GM19463 (cell line): ENCODE measurements at regions not wholly inside any gene's neighbourhood (a gene's known extent, or its start where the extent isn't known, plus 50 kb on each side); places are given as distances from the start of the nearest gene placed in this dataset.
"Not testable (repeated sequence)": the region's sequence is repeated elsewhere in the genome, so short reads cannot be mapped to it uniquely, and the experiment has no call there.

ENCODE experiments used
- ATAC-seq: cut with Tn5 transposase; IDR thresholded peaks from one replicate; pipeline ENCODE4 v1.9.1; 2021; ENCODE audit warnings: mild to moderate bottlenecking, moderate library complexity; ENCODE audit not compliant: unreplicated experiment

DNA sequence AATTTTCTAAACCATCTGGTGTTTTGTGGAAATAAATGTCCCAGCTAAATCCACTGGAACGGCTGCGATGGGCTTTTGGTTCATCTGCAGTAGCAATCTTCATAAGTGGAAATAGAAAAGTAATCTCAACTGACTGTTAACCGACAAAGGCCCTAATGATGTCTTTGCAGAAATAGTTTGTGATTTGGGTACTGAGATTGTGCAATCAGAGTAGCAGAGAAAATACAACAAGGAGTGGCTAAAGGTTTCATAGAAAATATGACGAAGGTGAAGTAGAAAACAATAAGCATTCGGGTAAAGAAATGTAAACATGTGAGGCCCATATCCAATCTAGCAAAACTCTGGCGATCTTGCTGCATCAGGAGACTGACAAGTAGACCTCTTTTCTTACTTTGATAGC, 262.6 kb upstream of the MCTP2 start:
- ATAC-seq, result no peak

DNA sequence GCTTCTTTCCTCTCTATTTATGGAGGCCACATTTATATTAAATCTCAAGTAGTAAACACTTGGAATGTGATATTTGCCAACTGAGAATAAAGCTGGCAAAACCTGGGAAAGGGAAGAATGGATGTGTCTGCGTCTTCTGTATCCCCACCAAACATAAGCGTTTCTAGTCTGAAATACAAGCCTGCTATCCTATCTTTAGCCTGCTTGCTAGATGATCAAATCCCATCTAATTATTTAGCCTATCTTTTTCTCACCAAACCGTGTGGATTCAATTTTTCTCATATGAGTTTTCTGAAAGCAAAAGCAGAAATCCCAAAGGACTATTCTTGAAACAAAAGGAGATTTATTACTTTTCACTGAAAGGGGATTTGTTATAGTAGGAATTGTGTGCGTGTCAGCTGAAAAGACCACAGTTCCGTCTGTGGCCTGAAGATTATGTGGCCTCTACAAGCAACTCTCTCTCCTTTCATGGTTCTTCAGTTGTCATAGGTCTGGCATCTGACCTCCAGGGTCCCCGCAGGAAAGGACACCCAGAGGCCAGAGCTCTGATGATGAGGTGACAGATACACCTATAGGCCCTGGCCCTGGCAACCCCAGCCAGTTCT, 266.0 kb upstream of the MCTP2 start:
- no peak for ATAC-seq

DNA sequence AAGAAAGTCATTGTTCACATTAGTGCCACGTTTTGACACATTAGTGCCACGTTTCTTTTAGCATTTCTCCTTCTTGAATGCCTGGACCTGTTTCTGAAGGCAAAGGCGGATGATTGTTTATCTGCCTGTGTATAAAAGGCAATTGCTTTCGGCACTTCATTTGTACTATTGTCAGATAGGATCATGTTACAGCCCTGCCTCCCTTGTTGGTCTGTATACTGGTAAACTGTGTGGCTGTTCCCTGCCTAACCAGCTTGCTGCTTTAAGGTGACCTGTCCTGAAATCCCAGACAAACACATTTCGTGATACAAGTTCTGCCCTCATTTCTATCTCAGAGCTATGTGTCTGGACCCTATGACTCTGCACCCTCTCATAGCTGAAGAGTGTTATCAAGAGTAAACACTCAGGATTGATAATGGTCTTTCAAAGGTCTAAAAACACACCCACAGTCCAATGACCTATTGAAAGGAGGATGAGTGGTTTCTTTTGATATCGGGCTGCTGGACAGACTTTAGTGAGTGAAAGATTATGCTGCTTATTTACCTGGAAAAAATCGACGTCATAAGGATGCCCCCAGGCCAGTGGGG, 276.3 kb upstream of the MCTP2 start:
- no peak for ATAC-seq

DNA sequence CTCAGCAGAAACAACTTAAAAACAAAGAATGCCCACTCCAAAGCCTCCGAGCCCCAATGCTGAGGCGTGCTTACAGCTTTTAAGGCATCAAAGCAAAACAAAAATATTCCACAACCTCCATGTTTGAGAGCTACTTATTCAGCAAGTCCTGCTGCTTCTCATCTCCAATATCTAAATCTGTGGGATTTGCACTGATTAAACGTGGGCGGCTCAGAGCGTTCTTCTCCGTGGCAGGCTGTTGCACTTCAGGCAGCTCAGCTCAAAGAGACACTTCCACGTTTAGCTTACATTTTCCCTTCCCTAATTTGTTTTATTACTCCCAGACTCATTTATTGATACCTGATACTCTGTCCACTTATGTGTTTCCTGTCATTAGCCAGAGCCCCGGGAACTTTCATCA, 282.6 kb upstream of the MCTP2 start:
- no peak for ATAC-seq

DNA sequence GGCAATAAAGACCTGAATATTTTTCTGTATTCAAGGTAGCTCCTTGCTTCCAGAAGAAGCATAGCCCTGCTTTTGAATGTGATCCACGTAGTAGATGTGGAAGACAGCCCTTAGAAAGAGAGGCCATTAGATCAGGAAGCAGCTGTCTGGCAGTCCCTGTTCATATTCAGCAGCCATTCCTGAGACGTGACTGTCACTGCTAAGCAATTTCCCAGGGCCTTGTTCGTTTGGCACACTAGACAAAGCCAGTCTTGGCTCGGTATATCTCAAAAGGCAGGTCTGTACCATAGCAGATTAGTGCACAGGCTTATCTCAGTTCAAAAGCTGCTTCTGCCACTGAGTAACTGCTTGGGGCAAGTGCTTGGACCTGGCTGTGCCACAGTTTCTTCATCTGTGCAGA, 287.8 kb upstream of the MCTP2 start:
- ATAC-seq, result no peak

DNA sequence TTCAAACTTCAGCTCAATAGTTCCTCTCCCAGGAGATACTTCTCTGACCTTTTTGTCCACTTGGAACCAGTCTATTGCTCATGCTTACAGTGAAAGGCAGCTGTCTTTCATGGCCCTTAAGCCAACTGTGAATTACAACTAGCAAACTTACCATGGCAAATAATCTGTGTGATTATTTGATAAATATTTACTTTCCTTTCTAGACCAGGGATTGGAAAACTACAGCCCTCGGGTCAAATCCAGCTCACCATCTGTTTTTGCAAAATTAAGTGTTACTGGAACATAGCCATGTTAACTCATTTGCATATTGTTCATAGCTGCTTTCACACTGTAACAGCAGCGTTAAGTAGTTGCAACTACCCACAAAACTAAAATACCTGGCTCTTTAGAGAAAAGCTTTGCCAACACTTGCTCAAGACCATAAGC, 289.1 kb upstream of the MCTP2 start:
- no peak for ATAC-seq

DNA sequence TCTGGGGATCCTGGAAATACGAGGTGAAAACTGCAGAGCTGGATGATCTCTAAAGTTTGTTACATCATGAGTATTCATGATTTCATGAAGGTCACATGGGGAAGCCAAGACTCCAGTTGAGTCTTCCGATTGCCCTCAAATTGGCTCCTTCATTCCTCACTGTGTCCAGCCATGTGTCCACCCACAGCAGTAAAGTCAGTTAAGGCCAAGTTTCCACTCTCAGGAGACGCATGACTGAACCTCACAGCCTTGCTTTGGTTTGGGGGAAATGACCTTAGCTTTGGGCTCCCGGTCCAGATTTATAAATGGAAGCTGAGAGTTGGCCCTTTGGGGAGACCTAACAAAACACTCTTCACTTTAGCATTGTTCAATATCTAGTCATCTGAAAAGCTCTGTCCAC, 289.7 kb upstream of the MCTP2 start:
- no peak for ATAC-seq

DNA sequence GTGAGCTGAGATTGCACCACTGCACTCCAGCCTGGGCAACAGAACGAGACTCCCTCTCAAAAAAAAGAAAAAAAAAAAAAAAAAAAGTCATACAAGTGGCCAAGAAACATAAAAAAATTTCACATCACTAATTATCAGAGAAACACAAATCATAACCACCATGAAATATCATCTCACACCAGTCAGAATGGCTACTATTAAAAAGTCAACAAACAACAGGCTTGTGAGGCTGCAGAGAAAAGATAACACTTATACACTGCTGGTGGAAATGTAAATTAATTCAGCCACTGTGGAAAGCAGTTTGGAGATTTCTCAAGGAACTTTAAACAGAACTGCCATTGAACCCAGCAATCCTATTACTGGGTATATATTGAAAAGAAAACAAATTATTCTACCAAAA, 291.1 kb upstream of the MCTP2 start:
- no peak for ATAC-seq

DNA sequence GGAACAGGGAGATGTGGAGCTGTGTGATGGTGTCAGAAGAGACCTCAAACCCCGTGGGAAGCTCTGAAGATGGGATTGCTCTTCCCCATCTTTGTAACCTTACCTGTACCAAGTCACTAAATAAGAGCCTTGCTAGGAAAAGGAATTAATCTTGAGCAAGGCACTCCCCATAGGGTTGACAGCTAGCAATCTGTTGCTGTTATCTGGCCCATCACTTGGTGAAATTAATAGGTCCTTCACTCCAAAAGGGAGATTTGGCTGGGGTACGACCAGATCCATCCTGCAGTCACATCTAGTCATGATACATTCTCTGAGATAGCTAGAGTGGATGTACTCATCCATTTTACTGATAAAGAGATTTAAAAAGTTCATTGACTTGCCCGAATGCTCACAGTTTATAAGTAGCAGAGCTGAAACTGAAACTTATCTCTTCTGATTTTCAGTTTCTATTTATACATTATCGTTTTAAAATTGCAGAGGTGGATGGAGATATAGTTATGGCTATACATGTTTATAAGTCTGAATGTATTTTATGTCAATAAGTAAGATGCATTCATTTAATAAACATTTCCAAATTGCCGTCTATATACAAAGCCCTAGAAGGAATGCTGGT, 299.1 kb upstream of the MCTP2 start:
- ATAC-seq, result peak; percentile 60

DNA sequence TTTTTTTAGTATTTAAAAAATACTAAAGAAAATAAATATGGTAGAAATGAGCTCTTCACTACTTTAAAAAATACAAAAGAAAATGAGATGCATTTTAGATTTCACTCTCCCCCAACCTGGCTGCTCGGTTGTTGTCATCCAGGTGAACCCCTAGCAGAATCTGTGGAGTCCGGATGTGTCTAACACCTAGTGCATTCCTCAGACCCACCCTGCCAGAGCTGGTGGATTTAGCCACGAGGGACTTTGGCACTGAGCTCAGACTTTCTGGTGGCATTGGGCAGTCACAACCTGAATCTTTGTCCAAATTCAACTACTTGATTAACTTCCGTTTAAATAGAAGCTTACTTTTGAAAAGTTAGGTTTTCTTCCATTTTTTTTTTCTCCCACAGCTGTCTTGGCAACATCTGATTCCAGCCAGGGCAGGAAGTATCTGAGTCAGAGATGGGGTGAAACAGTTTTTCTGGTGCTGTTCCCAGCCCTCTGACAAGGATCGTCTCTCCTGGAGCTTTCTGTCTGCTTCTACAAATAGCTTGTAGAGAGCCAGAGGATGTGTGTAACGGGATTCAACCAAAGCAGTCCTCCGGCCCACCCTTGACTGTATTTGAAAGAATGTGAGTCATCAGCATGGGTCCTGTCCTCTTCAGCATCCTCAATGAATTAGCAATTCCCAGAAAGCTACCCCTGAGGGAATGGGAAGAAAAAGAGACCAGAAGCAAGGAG, 301.8 kb upstream of the MCTP2 start:
- ATAC-seq, result no peak

DNA sequence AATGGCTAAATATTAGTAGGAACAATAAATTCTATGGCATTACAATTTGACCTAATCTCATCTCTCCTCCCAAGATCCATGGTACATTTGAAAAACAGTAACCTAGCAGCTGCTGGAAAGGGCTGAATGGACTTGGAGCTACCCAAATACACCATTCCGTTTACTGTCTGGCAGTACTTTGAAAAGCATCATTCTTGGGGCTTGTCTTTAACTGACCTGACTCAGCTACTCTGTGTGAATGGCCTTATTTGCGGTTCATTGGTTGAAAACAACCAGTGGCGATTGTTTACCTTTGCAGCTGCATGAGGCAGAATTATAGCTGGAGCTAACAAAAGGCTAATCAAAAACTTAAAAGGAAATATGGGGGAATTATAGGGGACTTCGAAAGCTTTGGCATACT, 311.2 kb upstream of the MCTP2 start:
- no peak for ATAC-seq

DNA sequence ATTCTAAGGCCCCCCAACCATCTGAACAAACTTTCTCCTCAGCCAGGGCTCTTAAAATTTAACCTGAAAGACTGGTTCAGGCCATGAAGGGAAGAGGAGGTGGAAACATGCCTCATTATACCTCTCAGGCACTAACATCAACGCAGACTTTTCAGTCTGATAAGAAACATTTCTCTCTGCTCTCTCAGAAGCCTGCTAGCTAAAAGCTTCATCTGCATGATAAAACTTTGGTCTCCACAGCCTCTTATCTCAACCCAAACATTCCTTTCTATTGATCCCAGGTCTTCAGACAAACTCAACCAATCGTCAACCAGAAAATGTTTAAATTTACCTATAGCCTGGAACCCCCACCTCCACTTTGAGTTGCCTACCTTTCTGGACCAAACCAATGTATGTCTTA, 312.6 kb upstream of the MCTP2 start:
- not testable (repeated sequence) for ATAC-seq

DNA sequence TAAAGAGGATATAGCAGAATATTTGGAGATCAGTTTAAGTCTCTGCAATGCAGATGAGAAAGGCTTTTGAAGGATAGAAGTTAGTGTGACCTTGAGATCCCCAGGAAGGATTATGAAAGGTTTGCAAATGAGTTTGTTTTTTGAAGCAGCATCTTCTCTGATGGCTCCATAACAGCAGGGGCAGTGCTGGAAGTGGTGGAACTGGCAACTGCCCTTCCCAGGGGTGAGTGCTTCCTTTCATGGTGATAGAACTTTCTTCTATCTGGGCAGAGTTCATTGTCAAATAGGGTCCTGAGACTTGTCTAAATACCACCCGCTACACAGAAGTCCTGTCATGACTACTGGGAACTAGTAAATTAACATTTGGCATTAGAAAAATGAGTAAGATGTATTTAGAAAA, 314.2 kb upstream of the MCTP2 start:
- no peak for ATAC-seq

DNA sequence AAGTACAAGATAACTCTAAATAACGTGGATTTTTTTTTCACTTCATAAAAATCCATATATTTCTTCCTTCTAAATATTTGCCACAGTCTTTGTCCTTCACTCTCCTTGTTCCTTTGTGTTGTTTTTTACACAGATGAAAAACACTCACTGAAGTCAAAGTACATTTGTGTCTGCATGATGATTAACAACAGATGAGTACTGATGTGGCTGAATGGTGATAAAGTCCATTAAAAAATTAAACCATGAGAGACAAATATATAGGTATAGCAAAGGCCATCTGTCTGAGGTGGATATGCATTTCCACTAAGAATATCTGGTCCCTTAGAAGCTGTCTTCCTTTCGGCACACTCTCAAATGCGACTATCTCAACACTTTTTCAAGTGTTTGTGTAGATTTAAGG, 317.5 kb upstream of the MCTP2 start:
- no peak for ATAC-seq

DNA sequence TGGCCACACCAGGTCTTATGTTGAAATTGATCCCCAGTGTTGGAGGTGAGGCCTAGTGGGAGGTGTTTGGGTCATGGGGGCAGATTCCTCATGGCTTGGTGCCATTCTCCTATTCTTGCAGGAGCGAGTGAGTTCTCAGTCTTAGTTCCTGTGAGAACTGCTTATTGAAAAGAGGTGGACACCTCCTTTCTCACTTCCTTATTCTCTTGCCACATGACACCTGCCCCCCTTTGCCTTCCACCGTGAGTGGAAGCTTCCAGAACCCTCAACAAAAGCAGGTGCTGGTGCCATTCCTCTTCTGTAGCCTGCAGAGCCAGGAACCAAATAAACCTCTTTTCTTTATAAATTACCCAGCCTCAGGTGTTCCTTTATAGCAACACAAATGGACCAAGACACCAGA, 318.1 kb upstream of the MCTP2 start:
- ATAC-seq, result no peak

DNA sequence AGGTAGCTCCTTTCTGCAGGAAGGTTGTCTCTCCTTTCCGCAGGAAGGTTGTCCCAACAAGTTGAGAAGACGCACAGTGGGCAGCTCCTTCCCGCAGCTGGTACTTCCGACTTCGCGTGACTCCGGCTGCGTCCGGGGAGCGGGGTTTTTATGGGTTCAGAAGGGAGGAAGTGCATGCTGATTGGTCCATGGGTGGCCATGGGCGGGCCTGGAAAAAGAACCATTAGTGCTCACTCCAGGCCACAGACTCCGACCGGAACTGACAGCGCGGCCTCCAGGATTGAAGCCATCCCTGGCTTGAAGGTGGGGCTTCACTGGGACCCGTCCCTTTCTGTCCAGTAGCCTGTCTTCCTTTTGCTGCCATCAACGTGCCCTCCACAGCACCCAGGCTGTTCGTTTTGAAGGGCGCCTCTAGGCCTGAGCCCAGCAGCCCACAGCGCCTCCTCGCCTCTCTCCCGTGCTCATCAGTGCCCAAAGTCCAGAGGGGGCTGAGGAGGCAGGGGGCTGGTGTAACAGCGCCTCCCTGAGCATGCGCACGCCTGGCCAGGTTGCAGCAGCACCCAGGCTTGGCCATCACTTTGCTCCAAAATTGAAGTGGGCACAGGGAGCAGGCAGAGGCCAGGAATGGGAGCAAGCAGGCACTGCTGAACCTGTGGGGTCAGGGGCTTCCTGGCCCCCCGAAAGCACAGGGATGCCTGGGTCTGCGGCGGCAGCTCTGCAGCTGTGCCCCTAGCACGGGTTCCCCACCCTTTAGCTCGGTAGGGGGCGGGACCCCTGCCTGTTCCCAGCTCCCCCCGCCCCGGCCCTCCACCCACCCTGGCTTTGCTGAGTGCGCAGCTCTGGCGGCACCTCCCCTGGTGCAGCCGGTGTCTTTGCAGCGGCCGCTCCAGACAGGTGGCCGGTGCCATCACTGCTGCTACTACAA, 330.6 kb upstream of the MCTP2 start:
- ATAC-seq, result no peak

DNA sequence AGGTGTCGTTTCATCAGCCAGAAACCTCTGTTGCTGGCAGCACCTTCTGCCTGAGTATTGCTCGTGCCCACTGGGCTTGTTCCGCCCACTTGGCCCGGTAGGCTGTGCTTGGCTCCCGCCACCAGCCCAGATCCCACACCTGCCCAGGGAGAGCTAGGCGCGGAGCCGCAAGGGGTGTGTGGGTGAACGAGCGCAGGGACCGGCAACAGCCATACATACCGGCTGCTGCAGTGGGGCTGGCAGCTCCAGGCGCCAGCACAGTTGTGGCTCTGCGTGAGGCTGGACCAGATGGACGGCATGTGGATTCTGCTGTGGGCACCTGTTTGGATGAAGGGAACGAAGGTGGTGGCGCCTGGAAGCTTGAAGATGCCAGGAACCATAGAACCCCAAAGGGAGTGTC, 331.5 kb upstream of the MCTP2 start:
- ATAC-seq, result no peak

DNA sequence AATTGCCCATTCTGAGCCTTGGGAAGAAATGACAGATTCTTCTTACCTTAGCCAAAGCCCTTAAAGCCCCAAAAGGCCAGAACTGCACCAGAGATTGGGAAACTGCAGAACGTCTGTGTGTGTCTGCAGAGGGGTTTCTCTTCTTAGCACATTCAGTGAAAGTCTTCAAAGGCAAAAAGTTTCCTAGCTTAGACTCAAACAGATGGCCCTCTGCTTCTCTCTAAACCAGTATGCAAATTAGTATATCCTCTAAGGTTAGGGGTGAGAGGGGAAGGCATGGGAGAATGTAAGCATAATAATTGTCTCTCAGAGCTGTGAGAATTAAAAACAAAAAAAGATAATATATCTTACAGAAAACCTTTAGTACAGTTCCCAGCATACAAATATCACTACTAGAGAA, 334.0 kb upstream of the MCTP2 start:
- ATAC-seq, result no peak

DNA sequence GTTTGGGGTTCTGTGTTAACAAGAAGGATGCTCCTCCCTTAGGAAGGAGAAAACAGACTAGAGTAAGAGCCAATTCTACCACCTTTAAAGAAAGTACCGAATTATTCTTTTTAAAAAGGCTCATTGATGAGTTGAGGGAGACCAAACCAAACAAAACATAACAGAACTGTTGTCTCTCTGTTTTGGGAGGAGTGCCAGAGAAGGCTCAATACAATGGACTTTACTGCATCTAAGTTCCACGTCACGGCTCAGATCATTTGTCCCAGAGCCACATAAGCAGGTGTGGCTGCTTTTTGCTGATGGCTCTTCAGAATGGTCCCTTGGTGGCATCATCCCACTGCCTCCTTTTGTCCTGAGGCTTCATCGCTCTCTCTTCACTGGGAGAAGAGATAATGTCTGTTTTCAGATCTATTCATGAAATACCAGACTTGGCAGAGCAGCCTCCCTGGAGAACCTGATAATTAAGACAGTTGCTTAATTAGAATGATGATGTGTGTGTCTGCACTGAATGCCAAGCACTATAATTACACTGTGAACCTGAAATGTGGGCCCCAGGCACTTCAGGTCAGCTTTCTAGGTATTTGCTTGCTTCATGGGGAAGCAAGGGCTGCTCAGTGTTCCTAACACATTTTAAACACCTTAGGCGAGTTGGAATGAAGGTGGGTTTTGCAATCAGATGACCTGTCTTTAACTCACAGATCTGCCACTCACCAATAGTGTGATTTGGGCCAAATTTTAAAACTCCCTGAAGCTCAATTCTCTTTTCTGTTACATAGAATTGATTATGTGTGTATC, 335.2 kb upstream of the MCTP2 start:
- ATAC-seq, result no peak

DNA sequence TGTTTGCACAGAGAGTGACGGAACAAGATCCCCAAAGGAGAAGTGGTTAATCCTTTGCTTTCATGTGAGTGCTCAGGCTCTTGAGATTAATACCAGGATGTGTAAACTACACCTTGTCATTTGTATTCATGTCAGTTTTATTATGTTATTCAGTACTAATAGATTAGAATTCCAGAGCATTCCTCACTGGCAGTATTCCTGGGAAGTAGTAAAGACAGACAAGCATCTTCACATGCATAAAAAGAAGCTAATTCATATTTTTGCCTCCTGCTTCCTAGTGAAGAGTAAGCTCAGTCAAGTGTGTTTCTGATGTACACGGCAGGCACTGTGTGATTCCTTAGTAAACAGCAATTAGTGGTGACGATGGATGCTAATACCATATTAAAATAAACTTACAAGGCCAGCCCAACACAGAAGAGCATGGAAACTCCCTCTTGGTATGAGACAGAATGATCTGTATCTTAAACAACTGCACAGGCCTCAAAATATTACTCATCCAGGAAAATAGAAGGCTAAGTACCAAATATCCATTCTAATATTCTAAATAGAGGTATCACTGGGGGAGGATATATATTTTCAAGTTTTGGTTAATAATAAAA, 336.8 kb upstream of the MCTP2 start:
- no peak for ATAC-seq
